IPS-18c (cell line): ENCODE measurements at regions not wholly inside any gene's neighbourhood (a gene's known extent, or its start where the extent isn't known, plus 50 kb on each side); places are given as distances from the start of the nearest gene placed in this dataset.

Experiments used
- H3K4me3 ChIP-seq: 2 replicates; pipeline ENCODE4 v1.7.0; 2013; ENCODE audit warnings: low read depth, mild to moderate bottlenecking, low read length, moderate library complexity; ENCODE audit not compliant: insufficient read depth
- H3K9me3 ChIP-seq: one replicate; pipeline ENCODE4 v1.6.1; 2013; ENCODE audit warnings: mild to moderate bottlenecking, low read length, moderate library complexity; ENCODE audit not compliant: control insufficient read depth, insufficient read depth

DNA sequence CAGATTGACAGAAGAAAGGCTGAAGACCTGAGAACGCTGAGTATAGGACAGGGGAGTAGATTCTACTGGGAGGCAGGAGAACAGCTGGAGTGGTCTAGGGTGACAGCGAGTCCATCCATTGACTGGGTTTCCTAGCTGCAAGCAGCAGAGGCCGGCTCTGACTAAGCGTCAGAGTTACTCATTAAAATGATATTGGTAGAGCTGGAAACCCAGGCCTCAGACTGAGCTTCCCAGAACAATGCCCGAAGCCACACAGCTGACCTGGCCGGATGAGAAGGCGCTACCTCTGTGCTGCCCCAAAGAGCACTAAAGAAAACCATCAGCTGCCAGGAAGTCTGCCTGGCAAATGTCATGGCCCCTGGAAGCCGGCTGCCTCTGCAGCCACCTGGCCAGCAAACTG, 78.5 kb upstream of the FZD10 start:
- Histone ChIP-seq H3K9me3 (no peaks in the 10 kb centered on the region), H3K4me3 (no peak overlapping the region)

DNA sequence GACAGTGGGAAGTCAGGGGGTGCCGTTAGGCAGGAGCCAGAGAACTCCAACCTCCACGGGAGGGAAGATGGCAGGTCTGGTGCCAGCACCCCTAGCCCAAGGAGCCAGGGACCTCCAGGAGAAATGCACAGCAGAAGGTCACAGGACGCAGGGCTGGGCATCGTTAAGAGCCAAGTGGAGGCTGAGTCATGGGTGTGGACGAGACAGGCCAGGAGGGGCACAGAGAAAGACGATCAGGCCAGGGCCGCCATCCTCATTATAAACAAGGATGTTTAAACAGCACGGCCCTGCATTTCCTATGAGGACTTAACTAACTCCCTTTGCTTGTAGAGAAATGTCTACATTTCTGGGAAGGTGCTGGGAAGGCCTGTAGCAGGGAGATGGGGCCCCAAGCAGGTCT, 77.9 kb upstream of the FZD10 start:
- H3K9me3 ChIP-seq, result no peaks in the 10 kb centered on the region
- no peak overlapping the region for H3K4me3 ChIP-seq

DNA sequence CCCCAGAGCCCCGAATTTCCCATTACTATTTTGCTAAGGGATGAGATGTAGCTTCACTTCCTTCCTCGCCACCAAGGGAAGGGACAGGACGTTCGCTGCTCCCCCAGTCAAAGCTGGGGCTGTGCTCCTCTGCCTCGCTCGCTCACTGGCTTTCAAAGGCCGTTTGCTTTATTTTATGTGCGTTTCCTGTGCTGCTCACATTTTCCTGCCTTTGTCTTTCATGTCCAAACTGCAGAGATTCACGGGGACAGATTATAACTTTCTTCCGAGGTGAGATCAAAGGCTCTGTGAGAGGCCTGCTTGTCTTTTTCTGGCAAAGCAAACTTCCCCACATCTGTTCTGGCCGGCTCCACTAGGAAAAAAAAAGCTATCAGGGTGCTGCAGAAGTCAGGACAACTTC, 76.0 kb upstream of the FZD10 start:
- Histone ChIP-seq H3K4me3 (no peak overlapping the region), H3K9me3 (no peaks in the 10 kb centered on the region)

DNA sequence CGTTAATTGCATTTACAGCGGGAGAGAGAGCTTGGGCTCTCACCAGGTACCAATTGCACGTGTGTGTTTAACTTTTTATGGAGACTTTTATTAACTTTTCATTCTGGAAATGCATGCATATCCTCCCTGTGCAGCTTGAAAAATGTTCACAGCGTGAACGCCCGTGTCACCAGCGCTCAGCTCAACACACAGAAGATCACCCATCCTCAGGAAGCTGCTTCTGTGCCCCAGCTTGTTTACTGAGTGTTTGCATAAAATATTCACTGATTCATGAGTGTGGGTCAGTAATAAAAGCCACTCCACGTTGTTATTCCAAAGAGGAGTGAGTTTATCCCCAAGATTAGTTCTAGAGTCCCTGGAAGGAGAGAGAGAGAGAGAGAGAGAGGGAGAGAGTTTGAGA, 75.5 kb upstream of the FZD10 start:
- H3K4me3 ChIP-seq, result no peak overlapping the region
- no peaks in the 10 kb centered on the region for H3K9me3 ChIP-seq

DNA sequence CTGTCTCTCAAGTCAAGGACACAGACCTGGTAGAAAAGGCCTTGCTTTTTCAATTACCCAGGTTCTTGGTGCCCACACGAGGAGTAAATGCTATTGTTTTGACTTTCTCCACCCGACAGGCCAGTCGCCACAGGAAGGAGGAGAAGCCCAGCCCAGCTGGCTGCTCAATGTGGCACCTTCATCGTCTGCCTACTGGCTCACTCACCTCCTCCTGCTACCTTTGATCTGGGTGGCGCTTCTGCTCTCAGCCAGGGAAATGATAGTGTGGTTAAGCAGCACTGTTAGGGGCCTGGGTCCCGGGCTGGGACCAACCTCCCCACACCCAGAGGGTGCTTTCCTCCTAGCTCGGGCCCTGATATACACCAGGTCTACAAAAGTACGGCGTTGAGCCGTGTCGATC, 75.0 kb upstream of the FZD10 start:
- Histone ChIP-seq H3K4me3 (no peak overlapping the region), H3K9me3 (no peaks in the 10 kb centered on the region)

DNA sequence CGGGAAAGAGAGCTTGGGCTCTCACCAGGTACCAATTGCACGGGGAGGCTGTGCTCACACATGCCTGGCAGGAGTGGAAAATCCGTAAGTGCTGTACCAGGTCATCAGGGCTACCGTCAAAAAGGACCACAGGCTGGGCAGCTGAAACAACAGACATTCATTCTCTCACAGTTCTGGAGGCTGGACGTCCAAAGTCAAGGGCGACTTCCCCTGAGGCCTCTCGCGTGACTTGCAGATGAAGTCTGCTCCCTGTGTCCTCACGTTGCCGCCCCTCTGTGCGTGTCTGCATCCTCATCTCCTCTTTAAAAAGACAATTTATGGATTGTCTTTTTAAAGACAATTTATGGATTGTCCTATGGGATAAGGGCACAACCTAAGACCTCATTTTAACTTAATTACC, 73.8 kb upstream of the FZD10 start:
- no peaks in the 10 kb centered on the region for H3K9me3 ChIP-seq
- H3K4me3 ChIP-seq, result no peak overlapping the region

DNA sequence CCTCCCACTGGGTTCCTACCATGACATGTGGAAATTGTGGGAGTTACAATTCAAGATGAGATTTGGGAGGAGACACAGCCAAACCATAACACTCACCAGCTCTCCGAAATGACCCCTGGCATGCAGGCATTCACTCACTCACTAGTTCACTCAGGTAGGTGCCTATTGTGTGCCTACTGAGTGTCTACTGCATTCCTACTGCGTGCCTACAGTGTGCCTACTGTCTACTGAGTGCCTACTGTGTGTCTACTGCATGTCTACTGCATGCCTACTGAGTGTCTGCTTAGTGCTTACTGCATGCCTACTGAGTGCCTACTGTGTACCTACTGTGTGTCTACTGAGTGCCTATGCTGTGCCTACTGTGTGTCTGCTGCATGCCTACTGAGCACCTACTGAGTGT, 71.7 kb upstream of the FZD10 start:
- Histone ChIP-seq H3K9me3 (no peaks in the 10 kb centered on the region), H3K4me3 (no peak overlapping the region)

DNA sequence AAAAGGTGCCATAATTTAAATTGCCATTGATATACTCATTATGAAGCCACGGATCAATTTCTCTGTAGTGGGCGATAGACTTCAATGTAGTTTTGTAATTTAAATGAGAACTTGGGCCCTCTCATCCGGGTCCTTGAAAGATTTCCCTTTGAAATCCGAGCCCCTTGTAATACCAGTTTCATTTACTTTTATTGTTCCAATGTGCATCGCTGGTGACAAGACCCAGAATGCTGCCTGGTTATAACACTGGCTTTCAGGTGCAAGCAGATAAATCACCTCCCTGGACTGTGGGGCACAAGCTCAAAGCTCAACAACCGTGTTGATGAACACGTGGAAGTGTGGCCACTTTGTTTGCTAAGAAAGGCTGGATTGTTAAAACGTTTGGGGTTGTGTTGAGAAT, 68.9 kb upstream of the FZD10 start:
- H3K4me3 ChIP-seq, result no peak overlapping the region

DNA sequence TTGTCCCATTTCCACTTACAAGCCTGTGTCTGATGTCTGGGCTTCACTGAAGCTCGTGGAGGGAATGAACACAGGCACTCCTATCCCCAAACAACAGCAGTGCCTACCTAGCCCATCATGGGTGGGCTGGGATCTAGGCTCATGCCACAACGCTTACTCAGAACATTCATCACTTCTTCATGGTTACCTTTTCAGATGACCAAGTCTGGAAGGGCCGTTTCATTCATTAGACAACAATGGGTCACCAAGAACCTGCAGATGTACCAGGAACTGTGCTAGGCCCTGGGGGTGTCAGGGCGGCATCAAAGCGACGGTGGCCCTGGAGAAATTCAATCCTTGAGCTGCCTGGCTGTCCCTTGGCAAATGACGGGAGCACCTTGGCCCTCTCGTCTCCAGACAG, 64.9 kb upstream of the FZD10 start:
- Histone ChIP-seq H3K4me3 (no peak overlapping the region), H3K9me3 (no peaks in the 10 kb centered on the region)

More for the DNA sequence above, 68.9 kb upstream of the FZD10 start:
- H3K9me3 ChIP-seq, result no peaks in the 10 kb centered on the region

DNA sequence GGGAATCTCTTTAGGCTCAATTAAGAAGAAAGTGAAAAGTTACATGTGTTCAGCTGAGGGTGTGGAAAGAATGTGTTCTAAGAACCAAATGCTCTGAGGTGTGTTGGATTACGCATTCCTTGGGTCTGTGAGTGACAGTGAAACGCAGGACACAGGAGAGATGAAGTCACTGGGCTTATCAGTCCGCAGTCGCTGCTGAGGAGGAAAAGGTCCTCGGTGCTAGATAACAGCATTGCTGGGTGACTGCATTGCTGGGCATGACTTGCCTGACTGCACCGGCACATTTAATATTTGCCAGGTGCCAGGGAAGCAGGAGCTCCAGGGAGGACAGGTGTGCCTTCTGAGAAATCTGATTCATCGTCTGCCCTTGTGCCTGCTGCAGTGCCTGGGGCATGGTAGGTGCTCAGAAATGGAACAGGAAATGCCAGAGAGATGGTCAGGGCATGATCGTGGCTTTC, 64.4 kb upstream of the FZD10 start:
- H3K4me3 ChIP-seq, result no peak overlapping the region
- no peaks in the 10 kb centered on the region for H3K9me3 ChIP-seq

DNA sequence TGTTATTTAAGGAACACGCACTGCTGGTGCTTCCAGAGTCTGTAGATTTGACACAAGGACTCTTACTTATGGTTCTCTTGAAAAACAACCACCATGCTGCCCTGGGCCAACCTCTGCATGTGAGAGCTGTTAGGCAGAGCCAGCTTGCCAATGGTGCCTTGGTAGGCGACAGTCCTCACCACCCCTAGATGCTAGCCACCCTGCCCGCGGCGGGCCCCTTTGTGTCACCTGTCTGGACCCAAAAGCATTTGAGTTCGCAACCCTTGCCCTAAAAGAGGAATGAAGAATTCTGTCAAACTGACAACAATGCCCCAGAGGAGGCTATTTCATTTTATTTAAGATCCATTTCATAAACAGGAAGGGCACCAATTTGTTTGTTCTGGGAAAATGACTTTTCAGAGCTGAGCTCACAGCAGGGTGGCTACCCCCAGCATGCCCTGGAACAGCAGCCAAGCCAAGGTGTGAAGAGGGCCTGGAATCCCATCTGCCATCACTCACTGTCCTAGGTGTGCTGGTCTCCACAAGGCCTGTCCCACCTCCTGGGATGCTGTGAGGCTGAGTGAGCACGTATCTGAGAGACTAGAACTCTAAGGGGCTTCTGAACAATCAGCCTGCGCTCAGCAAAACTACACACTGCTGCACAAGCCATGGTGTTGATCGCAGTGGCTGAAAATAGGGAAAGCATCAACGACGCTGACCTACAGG, 63.8 kb upstream of the FZD10 start:
- Histone ChIP-seq H3K9me3 (no peaks in the 10 kb centered on the region), H3K4me3 (no peak overlapping the region)

DNA sequence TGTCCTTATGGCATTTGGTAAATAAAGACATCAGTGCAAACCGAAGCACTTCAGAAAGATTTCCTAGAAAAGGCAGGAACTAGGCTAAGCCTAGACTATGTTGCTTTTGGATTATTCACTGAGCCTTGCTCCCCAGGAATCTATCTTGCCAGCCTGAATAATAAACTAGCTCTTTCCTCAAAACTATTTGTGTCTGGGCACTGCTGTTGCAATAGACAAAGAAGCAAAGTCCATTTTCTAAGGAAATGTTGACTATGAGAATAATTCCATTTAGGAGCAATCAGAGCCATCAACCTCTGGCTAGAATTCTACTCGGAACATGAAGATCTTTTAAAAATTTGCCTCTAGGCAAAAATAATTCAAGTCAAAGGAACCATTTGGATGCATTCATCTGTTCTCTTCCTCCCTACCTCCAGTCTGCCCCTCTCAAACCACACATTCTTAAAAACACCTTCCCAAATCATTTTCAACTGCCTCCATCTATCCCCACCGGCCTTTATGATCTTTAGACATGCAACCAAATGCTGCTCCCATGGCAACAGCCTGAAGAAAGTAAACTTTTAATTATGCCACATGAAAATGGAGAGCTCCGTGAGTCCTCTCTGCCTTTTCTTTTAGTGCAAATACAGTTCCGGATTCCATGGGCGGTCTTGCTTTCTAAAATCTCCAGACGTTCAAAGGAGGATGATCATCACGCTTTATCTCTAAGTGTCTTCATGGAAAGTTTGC, 61.5 kb upstream of the FZD10 start:
- no peaks in the 10 kb centered on the region for H3K9me3 ChIP-seq
- no peak overlapping the region for H3K4me3 ChIP-seq

DNA sequence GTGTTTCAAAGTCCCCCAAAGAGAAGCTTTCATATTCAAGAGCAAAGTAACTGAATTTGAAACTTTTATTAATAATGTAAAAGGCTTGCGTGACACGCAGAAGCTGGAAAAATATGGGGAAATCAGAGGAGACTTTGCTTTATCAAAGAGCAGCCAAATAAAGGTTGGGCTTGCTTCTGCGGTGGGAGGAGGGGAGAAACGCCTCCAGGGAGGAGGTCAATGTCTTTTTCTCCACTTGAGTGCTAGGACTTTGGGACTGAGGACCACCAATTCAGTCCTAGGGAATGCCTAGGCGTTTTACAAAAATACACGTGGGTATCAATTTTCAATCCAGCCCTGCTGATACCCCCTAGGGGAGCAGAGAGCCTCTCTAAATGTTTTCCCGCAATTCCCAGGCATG, 60.9 kb upstream of the FZD10 start:
- H3K9me3 ChIP-seq, result no peaks in the 10 kb centered on the region
- H3K4me3 ChIP-seq, result no peak overlapping the region

DNA sequence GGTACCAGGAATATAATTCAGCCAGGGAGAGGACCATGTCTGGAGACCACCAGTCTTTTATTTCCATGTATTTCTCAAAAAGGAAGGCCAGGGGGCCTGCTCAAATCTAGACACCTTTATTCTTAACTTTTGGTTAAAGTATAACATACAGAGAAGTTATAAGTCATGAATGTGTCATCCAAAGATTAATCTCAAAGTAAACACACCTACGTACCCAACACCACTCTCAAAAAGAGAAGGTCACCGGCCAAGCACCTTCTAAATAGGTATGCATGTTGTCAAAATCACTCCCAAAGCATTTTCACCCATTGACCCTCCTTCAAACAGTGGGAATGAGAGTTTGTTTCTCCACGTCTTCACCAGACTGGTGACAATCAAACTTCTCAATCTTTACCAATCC, 60.0 kb upstream of the FZD10 start:
- Histone ChIP-seq H3K9me3 (no peaks in the 10 kb centered on the region), H3K4me3 (no peak overlapping the region)

DNA sequence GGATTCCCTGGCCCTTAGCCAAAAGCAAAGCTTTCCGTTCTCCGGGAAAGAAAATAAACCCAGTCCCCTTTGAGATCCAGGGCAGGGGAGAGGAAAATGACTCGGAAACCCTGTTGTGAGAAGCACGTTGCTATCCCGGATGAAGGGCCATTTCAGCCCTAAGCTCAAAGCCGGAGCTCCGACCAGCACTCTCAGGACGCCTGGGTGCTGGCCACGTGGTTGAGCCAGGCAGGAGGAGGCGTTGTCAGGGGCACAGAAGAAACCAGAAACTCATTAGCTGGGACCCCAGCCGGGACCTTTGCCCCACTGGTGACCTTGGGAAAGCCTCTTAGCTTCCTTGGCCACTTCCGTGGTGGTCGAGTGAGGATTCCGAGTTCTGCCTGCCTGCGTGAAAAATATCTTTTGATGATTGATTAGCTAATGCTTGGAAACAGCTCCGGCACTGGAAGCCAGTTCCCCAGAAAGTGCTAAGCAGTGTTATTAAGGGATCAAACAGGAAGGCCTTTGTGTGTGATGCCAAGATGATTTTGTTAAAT, 57.6 kb upstream of the FZD10 start:
- H3K9me3 ChIP-seq, result no peaks in the 10 kb centered on the region
- no peak overlapping the region for H3K4me3 ChIP-seq

DNA sequence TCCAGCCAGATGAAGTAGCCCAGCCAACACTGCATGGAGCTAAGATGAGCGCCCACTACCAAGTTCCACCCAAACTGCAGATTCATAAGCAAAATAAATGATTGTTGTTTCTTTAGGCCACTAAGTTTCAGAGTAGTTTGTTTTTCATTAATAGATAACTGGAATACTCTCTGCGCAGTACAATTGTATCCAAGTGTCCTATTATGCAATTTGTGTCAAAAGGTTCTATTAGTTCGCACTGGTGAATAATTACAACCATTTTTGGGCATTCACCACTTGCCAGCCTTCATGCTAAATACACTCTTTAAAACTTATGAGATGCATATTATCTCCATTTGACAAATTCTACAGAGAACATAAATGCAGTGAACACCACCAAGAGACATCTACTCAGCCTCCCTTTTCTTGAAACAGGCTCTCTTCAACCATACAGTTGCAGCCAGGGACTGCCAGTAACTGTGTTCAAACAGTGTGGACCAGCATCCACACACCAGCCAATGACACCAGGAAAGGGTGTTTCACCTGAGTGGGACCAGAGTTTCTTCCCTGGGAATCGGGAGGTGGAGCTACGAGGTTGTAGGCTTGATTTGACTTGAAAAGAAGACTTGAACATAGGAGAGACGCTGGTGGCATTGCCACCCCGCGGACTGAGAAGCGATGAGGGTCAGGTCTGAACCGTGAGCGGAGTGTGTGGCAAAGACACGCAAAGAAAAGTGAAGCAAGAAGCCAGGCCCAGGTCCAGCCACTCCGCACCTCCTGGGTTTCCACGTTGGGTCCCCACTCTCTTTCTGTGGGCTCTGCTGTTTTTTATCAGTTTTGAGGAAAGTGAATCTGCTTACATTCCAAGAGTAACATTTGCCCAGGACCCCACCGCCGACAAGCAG, 53.0 kb upstream of the FZD10 start:
- Histone ChIP-seq H3K9me3 (no peaks in the 10 kb centered on the region), H3K4me3 (no peak overlapping the region)

DNA sequence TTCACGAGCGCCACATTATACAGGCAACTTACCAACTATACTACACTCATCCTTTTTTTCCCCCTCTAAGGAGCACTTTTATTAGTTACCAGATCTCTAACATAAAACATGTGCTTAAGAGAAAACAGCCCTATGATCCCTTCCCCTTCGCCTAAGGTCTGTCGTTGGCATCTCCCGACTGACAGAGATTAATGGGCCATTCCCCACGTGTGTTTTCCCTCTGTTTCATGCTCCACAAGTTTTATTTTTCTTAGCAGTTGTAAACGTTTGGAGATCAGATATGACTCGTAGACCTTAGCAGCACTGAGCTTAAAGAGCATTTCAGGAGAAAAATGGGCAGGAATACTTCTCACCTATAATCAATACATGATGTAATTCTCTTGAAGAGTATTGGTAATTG, 51.4 kb upstream of the FZD10 start:
- Histone ChIP-seq H3K4me3 (no peak overlapping the region), H3K9me3 (no peaks in the 10 kb centered on the region)
